ENCODE measurements at regions not wholly inside any gene's neighbourhood (a gene's known extent, or its start where the extent isn't known, plus 50 kb on each side); places are given as distances from the start of the nearest gene placed in this dataset.

- TF ChIP-seq CTCF (IDR thresholded peaks at IDR 0.05) = no peak
- TF ChIP-seq POLR2AphosphoS5 (IDR thresholded peaks at IDR 0.05) = no peak
- no peak for TF ChIP-seq POLR2A (IDR thresholded peaks at IDR 0.05)
Observed at GRCh38 chr3:189496375-189497138, 134.6 kb upstream of the TP63 start.
